ENCODE measurements at regions not wholly inside any gene's neighbourhood (a gene's known extent, or its start where the extent isn't known, plus 50 kb on each side); places are given as distances from the start of the nearest gene placed in this dataset.

DNA sequence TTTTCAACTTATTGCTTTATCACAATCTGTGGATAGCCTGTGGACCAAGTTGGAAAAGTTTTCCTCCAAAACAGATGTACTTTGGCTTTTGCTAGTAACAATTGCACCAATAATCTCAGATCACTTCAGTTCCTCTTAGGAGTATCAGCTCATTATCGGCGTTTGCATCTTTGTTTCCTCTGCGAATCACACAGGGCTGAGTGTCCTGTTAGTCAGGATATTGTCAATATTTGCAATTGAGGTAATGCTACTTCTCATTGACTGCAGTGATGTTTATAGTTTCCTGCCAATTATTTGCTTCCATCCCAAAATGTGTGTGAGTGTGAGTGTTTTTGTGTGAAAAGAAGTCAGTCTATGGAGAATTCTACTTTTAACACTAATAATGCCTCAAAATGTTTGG, 545.0 kb downstream of the SI start:
- H3K4me3 ChIP-seq (ENCODE audit: low read depth, low read length): no peak overlapping the region
- no peak for TF ChIP-seq CTCF (IDR thresholded peaks at IDR 0.05; ENCODE audit: insufficient read depth, low read length, severe bottlenecking)
- no peaks in the 10 kb centered on the region for H3K36me3 ChIP-seq (ENCODE audit: control insufficient read depth, insufficient read depth, low read length)
- DNase-seq (ENCODE audit: low read depth): no peak
- no peak for FAIRE-seq
- H3K27me3 ChIP-seq (ENCODE audit: control insufficient read depth, insufficient read depth, low read length): no peaks in the 10 kb centered on the region

GRCh38 chr3:164526250-164526649, 552.0 kb downstream of the SI start:
- no peaks in the 10 kb centered on the region for H3K27me3 ChIP-seq (ENCODE audit: control insufficient read depth, insufficient read depth, low read length)
- TF ChIP-seq CTCF (IDR thresholded peaks at IDR 0.05; ENCODE audit: insufficient read depth, low read length, severe bottlenecking): no peak
- no peaks in the 10 kb centered on the region for H3K36me3 ChIP-seq (ENCODE audit: control insufficient read depth, insufficient read depth, low read length)
- no peak overlapping the region for H3K4me3 ChIP-seq (ENCODE audit: low read depth, low read length)
- DNase-seq (ENCODE audit: low read depth) (no peak), FAIRE-seq (no peak)

- H3K36me3 ChIP-seq (ENCODE audit: control insufficient read depth, insufficient read depth, low read length): no peaks in the 10 kb centered on the region
- FAIRE-seq: no peak
- H3K4me3 ChIP-seq (ENCODE audit: low read depth, low read length): no peak overlapping the region
- no peak for DNase-seq (ENCODE audit: low read depth)
- TF ChIP-seq CTCF (IDR thresholded peaks at IDR 0.05; ENCODE audit: insufficient read depth, low read length, severe bottlenecking): no peak
- H3K27me3 ChIP-seq (ENCODE audit: control insufficient read depth, insufficient read depth, low read length): no peaks in the 10 kb centered on the region
Observed at GRCh38 chr3:164524201-164524600, 554.1 kb downstream of the SI start.

DNA sequence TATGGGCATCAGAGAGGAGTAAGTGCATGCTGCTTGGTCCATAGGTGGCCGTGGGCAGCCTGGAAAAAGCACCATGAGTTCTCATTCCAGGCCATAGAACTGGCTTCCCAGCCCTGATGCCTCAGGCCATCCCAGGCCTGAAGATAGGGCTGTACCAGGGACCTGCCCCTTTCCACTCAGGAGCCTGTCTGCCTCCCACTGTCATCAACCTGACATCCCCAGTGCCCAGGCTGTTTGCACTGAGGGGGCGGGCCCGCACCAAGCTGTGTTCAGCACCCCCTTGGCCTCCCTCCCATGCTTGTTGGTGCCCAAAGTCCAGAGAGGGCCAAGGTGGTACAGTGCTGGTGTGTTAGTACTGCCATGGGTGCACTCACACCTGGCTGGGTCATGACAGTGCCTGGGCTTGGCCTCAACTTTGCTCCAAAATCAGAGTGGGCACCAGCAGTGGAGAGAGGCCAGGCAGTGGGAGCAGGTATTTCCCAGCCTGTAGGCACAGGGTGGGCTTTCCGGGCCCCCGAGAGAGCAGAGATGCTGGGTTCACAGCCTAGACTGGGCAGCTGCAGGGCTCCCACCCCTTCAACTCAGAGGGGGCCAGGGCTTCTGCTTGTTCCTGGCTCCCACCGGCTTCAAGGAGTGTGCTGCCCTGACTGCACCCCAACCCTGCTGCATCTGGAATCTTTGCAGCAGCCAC, 556.1 kb downstream of the SI start:
- DNase-seq (ENCODE audit: low read depth) (no peak), FAIRE-seq (no peak)
- no peaks in the 10 kb centered on the region for H3K27me3 ChIP-seq (ENCODE audit: control insufficient read depth, insufficient read depth, low read length)
- H3K36me3 ChIP-seq (ENCODE audit: control insufficient read depth, insufficient read depth, low read length): no peaks in the 10 kb centered on the region
- H3K4me3 ChIP-seq (ENCODE audit: low read depth, low read length): no peak overlapping the region
- TF ChIP-seq CTCF (IDR thresholded peaks at IDR 0.05; ENCODE audit: insufficient read depth, low read length, severe bottlenecking): no peak

- no peak for TF ChIP-seq CTCF (IDR thresholded peaks at IDR 0.05; ENCODE audit: insufficient read depth, low read length, severe bottlenecking)
- Histone ChIP-seq H3K4me3 (ENCODE audit: low read depth, low read length) (no peak overlapping the region), H3K27me3 (ENCODE audit: control insufficient read depth, insufficient read depth, low read length) (no peaks in the 10 kb centered on the region), H3K36me3 (ENCODE audit: control insufficient read depth, insufficient read depth, low read length) (no peaks in the 10 kb centered on the region)
- DNase-seq (ENCODE audit: low read depth) (no peak), FAIRE-seq (no peak)
Observed at GRCh38 chr3:164521644-164522043, 556.7 kb downstream of the SI start.

GRCh38 chr3:164521139-164521538, 557.2 kb downstream of the SI start:
- Histone ChIP-seq H3K36me3 (ENCODE audit: control insufficient read depth, insufficient read depth, low read length) (no peaks in the 10 kb centered on the region), H3K27me3 (ENCODE audit: control insufficient read depth, insufficient read depth, low read length) (no peaks in the 10 kb centered on the region), H3K4me3 (ENCODE audit: low read depth, low read length) (no peak overlapping the region)
- TF ChIP-seq CTCF (IDR thresholded peaks at IDR 0.05; ENCODE audit: insufficient read depth, low read length, severe bottlenecking): no peak
- FAIRE-seq: no peak
- DNase-seq (ENCODE audit: low read depth): no peak
